GM12878 (cell line): ENCODE measurements at regions not wholly inside any gene's neighbourhood (a gene's known extent, or its start where the extent isn't known, plus 50 kb on each side); places are given as distances from the start of the nearest gene placed in this dataset.

Experiments
- CTCF ChIP-seq, 3 experiments: IDR thresholded peaks in 2 of 3; conservative IDR thresholded peaks in 1 of 3; 2 replicates each; pipeline ENCODE4 v1.5.1; 2011; ENCODE audit warnings: low read depth in 3 of 3, low read length in 3 of 3, mild to moderate bottlenecking in 3 of 3, control low read depth in 2 of 3, moderate library complexity in 2 of 3, inconsistent platforms in 1 of 3, mixed read lengths in 1 of 3; ENCODE audit not compliant: control insufficient read depth in 2 of 3, insufficient read depth in 1 of 3; ENCODE audit errors: extremely low read depth in 1 of 3
- HDAC2 ChIP-seq: fragments of 200-600 bp; sonication (generic); IDR thresholded peaks from 2 replicates; pipeline ENCODE4 v1.6.1; 2017
- KLF5 ChIP-seq: fragments of 450-650 bp; IDR thresholded peaks from 2 replicates; pipeline ENCODE4 v1.6.1; 2014; ENCODE audit warnings: mild to moderate bottlenecking; ENCODE audit not compliant: partially characterized antibody

GRCh38 chr10:78865931-78866717 lies 202.6 kb upstream of the ZMIZ1 start:
- no peak for TF ChIP-seq CTCF (IDR thresholded peaks at IDR 0.05 in 2 of 3, conservative IDR thresholded peaks at IDR 0.05 in 1 of 3; ENCODE audit: control insufficient read depth in 2 of 3, extremely low read depth in 1 of 3, insufficient read depth in 1 of 3, low read depth in 3 of 3, low read length in 3 of 3)
- TF ChIP-seq HDAC2 = no peak
- no peak for TF ChIP-seq KLF5
